Testis (tissue), 2 donors: ENCODE measurements at regions not wholly inside any gene's neighbourhood (a gene's known extent, or its start where the extent isn't known, plus 50 kb on each side); places are given as distances from the start of the nearest gene placed in this dataset.

Source experiments
- DNase-seq: peaks from one replicate; pipeline ENCODE4 v3.0.0-alpha.2; 2019
- H3K27ac ChIP-seq, 2 donors: fragments of 200-600 bp; sonication (generic); one replicate each; pipeline ENCODE4 v1.5.1; 2019
- H3K27me3 ChIP-seq: fragments of 200-600 bp; sonication (generic); one replicate; pipeline ENCODE4 v1.5.1; 2019
- H3K36me3 ChIP-seq: fragments of 200-600 bp; sonication (generic); one replicate; pipeline ENCODE4 v1.5.1; 2017; ENCODE audit warnings: low read depth; ENCODE audit errors: missing control alignments
- H3K4me1 ChIP-seq: fragments of 200-600 bp; sonication (generic); one replicate; pipeline ENCODE4 v1.5.1; 2019
- H3K4me3 ChIP-seq, 2 donors: fragments of 200-600 bp; sonication (generic); one replicate each; pipeline ENCODE4 v1.5.1; 2017 to 2019
- H3K9me3 ChIP-seq: fragments of 200-600 bp; sonication (generic); one replicate; pipeline ENCODE4 v1.5.1; 2017
- CTCF ChIP-seq, 3 experiments: fragments of 450-650 bp in 2 of 3; fragments of 200-600 bp in 1 of 3; sonication (generic) in 1 of 3; IDR thresholded peaks; one replicate each; pipeline ENCODE4 v1.5.1; 2016 to 2019; ENCODE audit warnings: antibody characterized with exemption in 3 of 3, mild to moderate bottlenecking in 2 of 3, moderate library complexity in 1 of 3
- POLR2A ChIP-seq: fragments of 450-650 bp; IDR thresholded peaks from one replicate; pipeline ENCODE4 v1.6.1; 2017; ENCODE audit warnings: antibody characterized with exemption, mild to moderate bottlenecking, moderate library complexity
- WGBS, 2 donors: methylation state at CpG; one replicate each; pipeline ENCODE4 v1.1.5; 2018; 5-methylcytosine and 5-hydroxymethylcytosine counted together
- intact Hi-C: fragments of 100-400 bp; cut with DNase I; formaldehyde crosslinking; loops from one replicate; pipeline ENCODE4 v1.15.1; 2023; ENCODE audit warnings: low total_unique reads

- DNase-seq: no peak
- Histone ChIP-seq H3K4me1 (no peaks in the 10 kb centered on the region), H3K27ac (no peak overlapping the region), H3K36me3 (no peaks in the 10 kb centered on the region), H3K9me3 (no peaks in the 10 kb centered on the region), H3K4me3 (no peak overlapping the region), H3K27me3 (no peaks in the 10 kb centered on the region)
- no peak for TF ChIP-seq CTCF (IDR thresholded peaks at IDR 0.05)
- intact Hi-C loops: no loop called here
These were observed 130.9 kb upstream of the CCDC179 start for GRCh38 chr11:22991196-22991595.

- H3K4me3 ChIP-seq: no peak overlapping the region
- no peaks in the 10 kb centered on the region for H3K36me3 ChIP-seq
- WGBS, 2 donors: 69 to 73% methylated on average over 4 of the region's 4 CpGs
- no peak for DNase-seq
- no peaks in the 10 kb centered on the region for H3K27me3 ChIP-seq
- TF ChIP-seq POLR2A: no peak
- no peak for TF ChIP-seq CTCF (IDR thresholded peaks at IDR 0.05)
- H3K4me1 ChIP-seq: no peaks in the 10 kb centered on the region
- H3K27ac ChIP-seq: no peak overlapping the region
- intact Hi-C loops: no loop called here
- H3K9me3 ChIP-seq: no peaks in the 10 kb centered on the region
These were observed 146.5 kb upstream of the CCDC179 start for GRCh38 chr11:23006730-23007129.

GRCh38 chr11:23010790-23011335 lies 150.6 kb upstream of the CCDC179 start:
- TF ChIP-seq POLR2A: no peak
- intact Hi-C loops: no loop called here

GRCh38 chr11:23012930-23013329 lies 152.7 kb upstream of the CCDC179 start:
- intact Hi-C loops: no loop called here
- H3K9me3 ChIP-seq: no peaks in the 10 kb centered on the region
- H3K36me3 ChIP-seq: no peaks in the 10 kb centered on the region
- no peak for DNase-seq
- 95 to 99% methylated on average over 2 of the region's 2 CpGs for WGBS, 2 donors
- H3K4me3 ChIP-seq: no peak overlapping the region
- H3K27me3 ChIP-seq: no peaks in the 10 kb centered on the region
- no peaks in the 10 kb centered on the region for H3K4me1 ChIP-seq
- no peak overlapping the region for H3K27ac ChIP-seq
- TF ChIP-seq CTCF (IDR thresholded peaks at IDR 0.05) (no peak), POLR2A (no peak)

More at GRCh38 chr11:23010790-23011335, 150.6 kb upstream of the CCDC179 start:
- no peak for DNase-seq
- Histone ChIP-seq H3K27ac (no peak overlapping the region), H3K4me1 (no peaks in the 10 kb centered on the region), H3K9me3 (no peaks in the 10 kb centered on the region), H3K4me3 (no peak overlapping the region), H3K36me3 (no peaks in the 10 kb centered on the region), H3K27me3 (no peaks in the 10 kb centered on the region)

GRCh38 chr11:23013509-23013908 lies 153.2 kb upstream of the CCDC179 start:
- intact Hi-C loops: no loop called here
- no peaks in the 10 kb centered on the region for H3K9me3 ChIP-seq
- DNase-seq: no peak
- H3K27me3 ChIP-seq: no peaks in the 10 kb centered on the region
- no peak overlapping the region for H3K4me3 ChIP-seq
- no peaks in the 10 kb centered on the region for H3K4me1 ChIP-seq
- no peaks in the 10 kb centered on the region for H3K36me3 ChIP-seq
- WGBS, 2 donors: 86 to 87% methylated on average over 5 of the region's 5 CpGs
- TF ChIP-seq POLR2A: no peak
- TF ChIP-seq CTCF (IDR thresholded peaks at IDR 0.05): no peak
- H3K27ac ChIP-seq: no peak overlapping the region
